Activated naive CD8-positive, alpha-beta T cell treated with anti-CD3 and anti-CD28 coated beads, Interleukin-2, amount 50 U/mL, for 24 hours (primary cell): ENCODE measurements at regions not wholly inside any gene's neighbourhood (a gene's known extent, or its start where the extent isn't known, plus 50 kb on each side); places are given as distances from the start of the nearest gene placed in this dataset.
"Not testable (repeated sequence)": the region's sequence is repeated elsewhere in the genome, so short reads cannot be mapped to it uniquely, and the experiment has no call there.

Experiments
- ATAC-seq: fragments of 150-1000 bp; cut with Tn5 transposase; one replicate; pipeline ENCODE4 v1.10.0; 2021
- DNase-seq: peaks from one replicate; pipeline ENCODE4 v3.0.0; 2021
- H3K27ac Mint-ChIP-seq: one replicate; pipeline ENCODE4 v1.8.0; 2021; ENCODE audit warnings: mild to moderate bottlenecking, mixed read lengths
- H3K27me3 Mint-ChIP-seq: one replicate; pipeline ENCODE4 v1.8.0; 2021; ENCODE audit warnings: mixed read lengths
- H3K36me3 Mint-ChIP-seq: one replicate; pipeline ENCODE4 v1.8.0; 2021; ENCODE audit warnings: low read depth, mixed read lengths
- H3K4me1 Mint-ChIP-seq: one replicate; pipeline ENCODE4 v1.8.0; 2021; ENCODE audit warnings: mixed read lengths
- H3K4me3 Mint-ChIP-seq: one replicate; pipeline ENCODE4 v1.8.0; 2021; ENCODE audit warnings: mild to moderate bottlenecking, moderate library complexity, mixed read lengths
- H3K9me3 Mint-ChIP-seq: one replicate; pipeline ENCODE4 v1.8.0; 2021; ENCODE audit warnings: mixed read lengths

DNA sequence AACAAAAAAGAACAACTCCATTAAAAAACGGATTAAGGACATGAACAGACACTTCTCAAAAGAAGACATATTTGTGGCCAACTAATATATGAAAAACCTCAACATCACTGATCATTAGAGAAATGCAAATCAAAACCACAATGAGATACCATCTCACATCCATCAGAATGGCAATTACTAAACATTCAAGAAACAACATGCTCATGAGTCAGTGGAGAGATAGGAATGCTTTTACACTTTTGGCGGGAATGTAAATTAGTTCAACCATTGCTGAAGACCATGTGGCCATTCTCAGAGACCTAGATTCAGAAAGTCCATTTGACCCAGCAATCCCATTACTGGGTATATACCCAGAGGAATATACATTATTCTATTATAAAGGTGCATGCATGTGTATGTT, 1442.6 kb upstream of the B3GALT2 start:
- Mint-ChIP-seq H3K9me3 (peaks cover 5% of the 10 kb centered on the region), H3K4me1 (no peaks in the 10 kb centered on the region), H3K36me3 (no peaks in the 10 kb centered on the region), H3K4me3 (no peak overlapping the region), H3K27ac (no peak overlapping the region), H3K27me3 (no peaks in the 10 kb centered on the region)
- ATAC-seq (no peak), DNase-seq (no peak)

DNA sequence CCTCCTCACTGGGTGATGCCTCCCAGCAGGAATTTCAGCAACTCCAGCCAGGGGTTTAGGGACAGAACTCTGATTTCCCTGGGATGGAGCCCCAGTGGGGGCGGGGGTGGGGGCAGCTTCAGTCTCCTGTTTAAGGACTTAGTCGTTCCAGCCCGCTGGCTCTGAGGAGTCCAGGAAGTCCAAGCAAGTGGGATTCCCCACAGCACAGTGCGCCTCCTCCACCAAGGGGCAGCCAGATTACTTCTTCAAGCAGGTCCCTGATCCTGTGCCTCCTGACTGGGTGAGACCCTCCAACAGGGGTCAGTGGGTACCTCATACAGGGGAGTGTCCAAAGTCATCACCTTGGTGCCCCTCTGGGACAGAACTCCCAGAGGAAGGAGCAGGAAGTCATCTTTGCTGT, 1438.4 kb upstream of the B3GALT2 start:
- Mint-ChIP-seq H3K4me3 (no peak overlapping the region), H3K27ac (no peak overlapping the region), H3K9me3 (peaks cover 5% of the 10 kb centered on the region), H3K36me3 (no peaks in the 10 kb centered on the region), H3K4me1 (no peaks in the 10 kb centered on the region), H3K27me3 (no peaks in the 10 kb centered on the region)
- DNase-seq (no peak), ATAC-seq (no peak)

DNA sequence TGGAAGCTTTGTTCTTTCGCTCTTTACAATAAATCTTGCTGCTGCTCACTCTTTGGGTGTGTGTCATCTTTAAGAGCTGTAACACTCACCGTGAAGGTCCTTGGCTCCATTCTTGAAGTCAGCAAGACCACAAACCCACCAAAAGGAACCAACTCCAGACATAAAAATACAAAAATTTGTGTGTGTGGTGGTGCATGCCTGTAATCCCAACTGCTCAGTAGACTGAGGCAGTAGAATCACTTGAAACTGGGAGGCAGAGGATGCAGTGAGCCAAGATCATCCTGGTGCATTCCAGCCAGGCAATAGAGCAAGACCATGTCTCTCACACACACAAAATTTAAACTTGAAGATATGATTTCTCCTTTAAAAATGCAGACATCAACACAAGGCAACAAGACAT, 1431.7 kb upstream of the B3GALT2 start:
- DNase-seq: no peak
- no peak overlapping the region for H3K4me3 Mint-ChIP-seq
- no peaks in the 10 kb centered on the region for H3K27me3 Mint-ChIP-seq
- H3K9me3 Mint-ChIP-seq: peaks cover 11% of the 10 kb centered on the region
- no peaks in the 10 kb centered on the region for H3K36me3 Mint-ChIP-seq
- H3K27ac Mint-ChIP-seq: no peak overlapping the region
- no peak for ATAC-seq
- H3K4me1 Mint-ChIP-seq: no peaks in the 10 kb centered on the region

DNA sequence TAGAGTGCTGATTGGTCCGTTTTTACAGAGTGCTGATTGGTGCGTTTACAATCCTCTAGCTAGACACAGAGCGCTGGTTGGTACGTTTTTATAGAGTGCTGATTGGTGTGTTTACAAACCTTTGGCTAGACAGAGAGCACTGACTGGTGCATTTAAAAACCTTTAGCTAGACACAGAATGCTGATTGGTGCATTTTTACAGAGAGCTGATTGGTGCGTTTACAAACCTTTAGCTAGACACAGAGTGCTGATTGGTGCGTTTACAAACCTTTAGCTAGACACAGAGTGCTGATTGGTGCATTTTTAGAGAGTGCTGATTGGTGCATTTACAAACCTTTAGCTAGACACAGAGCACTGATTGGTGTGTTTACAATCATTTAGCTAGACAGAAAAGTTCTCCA, 1430.9 kb upstream of the B3GALT2 start:
- H3K4me1 Mint-ChIP-seq, H3K27me3 Mint-ChIP-seq: not testable (repeated sequence)

DNA sequence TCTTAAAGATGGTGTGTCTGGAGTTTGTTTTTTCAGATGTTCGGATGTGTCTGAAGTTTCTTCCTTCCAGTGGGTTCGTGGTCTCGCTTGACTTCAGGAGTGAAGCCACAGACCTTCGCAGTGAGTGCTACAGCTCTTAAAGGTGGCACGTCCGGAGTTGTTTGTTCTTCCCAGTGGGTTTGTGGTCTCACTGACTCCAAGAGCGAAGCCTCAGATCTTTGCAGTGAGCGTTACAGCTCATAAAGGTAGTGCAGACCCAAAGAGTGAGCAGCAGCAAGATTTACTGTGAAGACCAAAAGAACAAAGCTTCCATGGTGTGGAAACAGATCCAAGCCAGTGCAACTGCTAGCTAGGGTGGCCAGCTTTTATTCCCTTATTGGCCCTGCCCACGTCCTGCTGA, 1430.4 kb upstream of the B3GALT2 start:
- no peaks in the 10 kb centered on the region for H3K27me3 Mint-ChIP-seq
- no peak overlapping the region for H3K4me3 Mint-ChIP-seq
- H3K9me3 Mint-ChIP-seq: peaks cover 11% of the 10 kb centered on the region
- H3K27ac Mint-ChIP-seq: no peak overlapping the region
- no peak for ATAC-seq
- DNase-seq: no peak
- H3K36me3 Mint-ChIP-seq: no peaks in the 10 kb centered on the region
- H3K4me1 Mint-ChIP-seq: no peaks in the 10 kb centered on the region

More for the DNA sequence above, 1430.9 kb upstream of the B3GALT2 start:
- ATAC-seq, H3K27ac Mint-ChIP-seq, DNase-seq, H3K4me3 Mint-ChIP-seq, H3K36me3 Mint-ChIP-seq: not testable (repeated sequence)
- H3K9me3 Mint-ChIP-seq: peaks cover 11% of the 10 kb centered on the region

DNA sequence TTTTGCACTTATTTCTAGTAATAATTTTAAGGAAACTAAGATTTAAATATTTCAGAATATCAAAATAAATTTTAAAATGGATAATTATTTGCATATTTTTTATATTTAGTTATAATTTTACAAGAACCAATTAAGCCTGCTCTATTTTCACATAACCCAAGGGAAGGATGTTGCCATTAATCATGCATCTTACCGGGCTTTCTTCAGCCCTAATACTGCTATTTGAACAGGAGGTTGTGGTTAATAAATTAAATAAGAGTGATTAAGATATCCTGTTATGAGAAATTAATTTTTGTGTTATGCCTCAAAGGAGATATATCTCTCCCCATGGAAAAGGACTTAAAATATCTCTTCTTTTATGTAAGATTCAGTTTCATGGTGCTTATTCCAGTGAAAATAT, 1415.8 kb upstream of the B3GALT2 start:
- DNase-seq (no peak), ATAC-seq (no peak)
- peaks cover 3% of the 10 kb centered on the region for H3K9me3 Mint-ChIP-seq
- no peaks in the 10 kb centered on the region for H3K4me1 Mint-ChIP-seq
- H3K36me3 Mint-ChIP-seq: no peaks in the 10 kb centered on the region
- H3K27ac Mint-ChIP-seq: no peak overlapping the region
- no peak overlapping the region for H3K4me3 Mint-ChIP-seq
- H3K27me3 Mint-ChIP-seq: no peaks in the 10 kb centered on the region

DNA sequence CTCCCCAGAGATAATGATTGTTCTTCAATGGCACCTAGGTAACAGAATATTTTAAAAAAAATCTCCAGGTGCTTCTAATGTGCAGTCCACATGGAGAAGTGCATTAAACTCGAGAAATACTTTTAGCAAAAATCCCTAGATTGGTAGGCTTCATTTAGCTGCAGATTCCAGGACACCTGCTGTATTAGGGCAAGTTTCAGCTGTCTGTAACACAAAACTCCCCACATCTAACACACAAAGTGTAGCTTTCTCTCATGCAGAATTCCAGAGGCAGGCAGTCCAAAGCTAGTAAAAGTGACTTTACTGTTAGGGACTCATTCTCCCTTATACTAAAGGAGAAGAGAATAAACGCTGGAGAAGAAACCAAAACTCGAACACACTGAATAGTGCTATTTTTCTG, 1414.3 kb upstream of the B3GALT2 start:
- ATAC-seq: no peak
- no peak for DNase-seq
- Mint-ChIP-seq H3K27ac (no peak overlapping the region), H3K9me3 (no peaks in the 10 kb centered on the region), H3K4me3 (no peak overlapping the region), H3K4me1 (no peaks in the 10 kb centered on the region), H3K36me3 (no peaks in the 10 kb centered on the region), H3K27me3 (no peaks in the 10 kb centered on the region)

DNA sequence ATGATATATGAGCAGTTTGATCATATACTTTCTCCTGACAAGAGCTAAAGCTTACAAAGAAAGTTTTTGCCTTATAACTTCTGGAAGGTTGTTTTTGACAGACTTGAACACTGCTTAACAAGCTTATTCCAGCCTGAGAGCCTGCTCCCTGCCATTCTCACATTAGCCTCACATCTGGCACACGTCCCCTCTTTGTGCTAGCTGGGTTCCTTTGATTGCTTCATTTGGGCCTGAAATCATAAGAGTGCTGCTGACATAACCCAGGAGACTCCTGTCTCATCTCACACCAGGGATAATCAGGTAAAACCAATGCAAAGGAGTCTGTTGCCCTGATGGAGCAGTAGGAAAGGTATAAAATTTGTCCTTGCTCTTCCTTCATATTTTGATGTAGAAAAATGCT, 1411.7 kb upstream of the B3GALT2 start:
- Mint-ChIP-seq H3K36me3 (no peaks in the 10 kb centered on the region), H3K27me3 (no peaks in the 10 kb centered on the region)
- DNase-seq: no peak

DNA sequence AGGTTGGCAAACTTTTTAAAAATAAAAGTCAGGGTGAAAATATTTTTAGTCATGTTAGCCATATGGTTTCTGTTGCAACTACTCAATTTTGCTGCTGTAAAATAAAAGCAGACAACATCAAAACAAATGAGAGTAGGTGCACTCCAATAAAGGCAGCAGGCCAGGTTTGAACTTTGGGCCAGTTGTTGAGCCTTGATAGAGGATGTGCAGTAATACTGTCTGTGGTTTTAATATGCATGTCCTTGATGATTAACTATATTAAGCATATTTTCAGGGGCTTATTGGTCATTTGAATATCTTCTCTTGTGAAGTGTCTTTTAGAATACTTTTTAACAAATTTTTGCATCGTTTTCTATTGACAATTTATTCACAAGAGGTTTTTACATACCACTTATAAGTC, 1399.9 kb upstream of the B3GALT2 start:
- Mint-ChIP-seq H3K4me3 (no peak overlapping the region), H3K36me3 (no peaks in the 10 kb centered on the region), H3K27me3 (no peaks in the 10 kb centered on the region), H3K27ac (no peak overlapping the region), H3K4me1 (no peaks in the 10 kb centered on the region), H3K9me3 (peaks cover 5% of the 10 kb centered on the region)
- ATAC-seq: no peak
- no peak for DNase-seq

More for the DNA sequence above, 1411.7 kb upstream of the B3GALT2 start:
- no peak overlapping the region for H3K4me3 Mint-ChIP-seq
- H3K27ac Mint-ChIP-seq: no peak overlapping the region
- no peaks in the 10 kb centered on the region for H3K4me1 Mint-ChIP-seq
- H3K9me3 Mint-ChIP-seq: no peaks in the 10 kb centered on the region
- no peak for ATAC-seq

DNA sequence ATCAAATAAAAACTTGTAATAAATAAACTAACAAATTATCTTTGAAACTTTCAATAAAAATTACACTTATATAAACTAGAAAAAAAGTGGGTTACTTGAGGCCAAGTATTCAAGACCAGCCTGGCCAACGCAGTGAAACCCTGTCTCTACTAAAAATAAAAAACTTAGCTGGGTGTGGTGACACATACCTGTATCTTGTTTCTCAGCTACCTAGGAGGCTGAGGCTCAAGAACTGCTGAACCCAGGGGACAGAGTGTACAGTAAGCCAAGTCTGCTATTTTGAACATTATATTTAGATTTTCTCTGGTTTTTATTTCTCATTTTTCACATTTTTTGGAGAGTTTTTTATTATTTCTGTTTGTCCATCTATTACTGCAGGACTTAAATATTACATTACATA, 1397.6 kb upstream of the B3GALT2 start:
- DNase-seq (no peak), ATAC-seq (no peak)
- Mint-ChIP-seq H3K4me1 (no peaks in the 10 kb centered on the region), H3K9me3 (peaks cover 4% of the 10 kb centered on the region), H3K27ac (no peak overlapping the region), H3K36me3 (no peaks in the 10 kb centered on the region), H3K4me3 (no peak overlapping the region), H3K27me3 (no peaks in the 10 kb centered on the region)

DNA sequence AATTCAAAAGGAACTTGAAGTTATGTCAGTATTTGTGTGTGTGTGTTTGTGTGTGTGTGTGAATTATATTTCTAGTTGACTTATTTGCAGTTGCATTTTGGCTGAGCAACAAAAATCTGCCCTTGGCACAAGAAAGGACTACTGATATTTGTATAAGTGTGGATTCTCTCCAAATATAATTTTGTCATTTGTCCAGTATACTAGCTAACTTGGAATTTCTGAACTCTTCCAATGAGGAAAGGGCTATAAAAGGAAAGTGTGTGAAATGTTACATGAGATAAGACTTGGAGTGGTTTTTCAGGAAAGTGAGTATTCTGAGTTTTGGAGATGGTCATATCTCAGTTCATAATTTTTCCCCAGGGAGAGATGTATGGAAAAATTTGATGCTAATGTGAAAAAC, 1384.1 kb upstream of the B3GALT2 start:
- Mint-ChIP-seq H3K27me3 (no peaks in the 10 kb centered on the region), H3K36me3 (no peaks in the 10 kb centered on the region), H3K4me3 (no peak overlapping the region), H3K9me3 (no peaks in the 10 kb centered on the region), H3K27ac (no peak overlapping the region), H3K4me1 (no peaks in the 10 kb centered on the region)
- DNase-seq: no peak
- ATAC-seq: no peak

DNA sequence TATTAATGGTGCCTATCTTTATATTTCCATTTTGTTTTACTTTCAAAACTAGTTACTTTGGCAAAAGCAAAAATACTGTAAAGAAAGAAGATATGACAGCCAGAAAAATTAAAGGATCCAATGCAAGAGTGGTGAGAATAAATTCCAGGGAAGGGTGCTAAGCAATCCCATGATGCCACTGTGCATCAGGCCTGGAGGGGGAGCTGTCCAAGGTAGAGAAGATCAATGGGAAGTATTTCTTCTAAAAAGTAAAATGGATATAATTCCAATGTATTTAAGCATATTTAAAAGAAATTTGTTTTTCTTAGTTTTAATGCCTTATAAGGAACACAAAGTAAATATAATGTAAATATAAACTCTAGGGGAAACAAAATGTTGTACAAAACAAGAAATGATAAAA, 1382.2 kb upstream of the B3GALT2 start:
- DNase-seq: no peak
- Mint-ChIP-seq H3K4me1 (no peaks in the 10 kb centered on the region), H3K27me3 (no peaks in the 10 kb centered on the region), H3K27ac (no peak overlapping the region), H3K4me3 (no peak overlapping the region), H3K36me3 (no peaks in the 10 kb centered on the region), H3K9me3 (no peaks in the 10 kb centered on the region)
- ATAC-seq: no peak

DNA sequence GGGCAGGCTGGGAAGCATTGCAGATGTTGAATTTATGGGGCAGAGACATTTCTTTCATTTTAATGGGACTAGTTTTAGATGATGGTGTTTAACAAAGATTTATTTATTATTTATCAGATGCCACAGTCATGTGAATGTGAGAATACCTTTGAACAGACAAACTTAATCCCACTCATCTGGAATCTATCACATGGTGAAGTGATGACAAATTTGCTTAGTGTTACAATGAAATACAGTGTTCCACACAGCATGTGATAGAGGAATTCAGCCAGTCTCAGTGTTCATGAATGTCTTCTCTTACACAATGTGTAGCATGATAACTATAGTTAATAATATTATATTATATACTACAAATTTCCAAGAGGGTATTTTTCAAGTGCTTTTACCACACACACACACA, 1361.7 kb upstream of the B3GALT2 start:
- no peaks in the 10 kb centered on the region for H3K36me3 Mint-ChIP-seq
- H3K4me1 Mint-ChIP-seq: no peaks in the 10 kb centered on the region
- H3K4me3 Mint-ChIP-seq: no peak overlapping the region
- H3K9me3 Mint-ChIP-seq: peaks cover 3% of the 10 kb centered on the region
- no peak for ATAC-seq
- H3K27ac Mint-ChIP-seq: no peak overlapping the region
- no peak for DNase-seq
- no peaks in the 10 kb centered on the region for H3K27me3 Mint-ChIP-seq

DNA sequence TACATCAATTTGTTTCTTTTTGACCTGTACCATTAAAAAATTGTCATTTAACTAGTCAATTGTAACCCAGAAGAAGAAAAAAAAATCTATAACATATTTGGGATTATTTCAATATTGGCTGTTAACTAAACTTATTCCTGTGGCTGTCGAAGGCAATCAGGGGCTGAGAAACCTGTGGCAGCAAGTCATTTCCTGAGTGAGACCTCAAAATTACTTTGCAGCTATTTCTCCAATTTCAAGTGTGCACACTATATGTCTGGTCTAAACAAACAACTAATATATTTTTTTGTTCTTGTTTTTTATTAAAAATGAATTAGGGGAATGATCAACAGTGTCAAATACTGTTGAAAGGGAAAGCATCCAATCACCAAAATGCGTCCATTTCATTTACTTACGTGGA, 1357.6 kb upstream of the B3GALT2 start:
- Mint-ChIP-seq H3K4me1 (no peaks in the 10 kb centered on the region), H3K27me3 (no peaks in the 10 kb centered on the region), H3K9me3 (no peaks in the 10 kb centered on the region), H3K36me3 (no peaks in the 10 kb centered on the region), H3K4me3 (no peak overlapping the region), H3K27ac (no peak overlapping the region)
- ATAC-seq (no peak), DNase-seq (no peak)

DNA sequence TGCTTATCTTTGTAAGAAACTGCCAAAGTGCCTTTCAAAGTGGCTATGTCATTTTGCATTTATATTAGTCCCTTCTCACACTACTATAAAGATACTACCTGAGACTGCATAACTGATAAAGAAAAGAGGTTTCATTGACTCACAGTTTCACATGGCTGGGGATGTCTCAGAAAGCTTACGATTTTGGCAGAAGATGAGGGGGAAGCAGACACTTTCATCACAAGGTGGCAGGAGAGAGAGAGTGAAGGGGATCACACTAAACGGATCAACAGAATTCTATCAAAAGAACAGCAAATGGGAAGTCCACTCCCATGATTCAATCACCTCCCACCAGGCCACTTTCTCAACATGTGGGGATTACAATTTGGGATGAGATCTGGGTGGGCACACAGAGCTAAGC, 1352.0 kb upstream of the B3GALT2 start:
- no peaks in the 10 kb centered on the region for H3K27me3 Mint-ChIP-seq

DNA sequence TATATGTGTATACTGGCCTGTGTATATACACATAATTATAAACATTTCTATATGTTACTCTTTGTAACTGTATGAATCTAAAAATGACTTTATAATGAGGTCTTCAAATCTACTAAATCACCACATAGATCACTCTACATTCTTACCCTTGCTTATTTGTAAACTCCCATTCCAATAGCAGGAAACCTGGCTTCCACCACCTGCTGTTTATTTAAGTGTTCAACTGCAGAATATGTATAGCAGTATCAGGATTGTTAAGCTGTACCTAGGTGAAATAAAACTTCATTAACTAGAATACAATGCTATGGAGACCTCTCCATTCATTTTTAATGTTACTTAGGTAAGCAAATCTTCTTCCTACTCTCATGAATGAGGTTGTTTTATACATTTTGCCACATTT, 1351.1 kb upstream of the B3GALT2 start:
- Mint-ChIP-seq H3K27me3 (no peaks in the 10 kb centered on the region), H3K9me3 (no peaks in the 10 kb centered on the region), H3K36me3 (no peaks in the 10 kb centered on the region), H3K27ac (no peak overlapping the region), H3K4me1 (no peaks in the 10 kb centered on the region), H3K4me3 (no peak overlapping the region)
- no peak for DNase-seq
- ATAC-seq: no peak

More for the DNA sequence above, 1352.0 kb upstream of the B3GALT2 start:
- DNase-seq (no peak), ATAC-seq (no peak)
- H3K36me3 Mint-ChIP-seq: no peaks in the 10 kb centered on the region
- H3K27ac Mint-ChIP-seq: no peak overlapping the region
- H3K9me3 Mint-ChIP-seq: no peaks in the 10 kb centered on the region
- H3K4me3 Mint-ChIP-seq: no peak overlapping the region
- H3K4me1 Mint-ChIP-seq: no peaks in the 10 kb centered on the region
